ENCODE measurements at regions not wholly inside any gene's neighbourhood (a gene's known extent, or its start where the extent isn't known, plus 50 kb on each side); places are given as distances from the start of the nearest gene placed in this dataset.

DNA sequence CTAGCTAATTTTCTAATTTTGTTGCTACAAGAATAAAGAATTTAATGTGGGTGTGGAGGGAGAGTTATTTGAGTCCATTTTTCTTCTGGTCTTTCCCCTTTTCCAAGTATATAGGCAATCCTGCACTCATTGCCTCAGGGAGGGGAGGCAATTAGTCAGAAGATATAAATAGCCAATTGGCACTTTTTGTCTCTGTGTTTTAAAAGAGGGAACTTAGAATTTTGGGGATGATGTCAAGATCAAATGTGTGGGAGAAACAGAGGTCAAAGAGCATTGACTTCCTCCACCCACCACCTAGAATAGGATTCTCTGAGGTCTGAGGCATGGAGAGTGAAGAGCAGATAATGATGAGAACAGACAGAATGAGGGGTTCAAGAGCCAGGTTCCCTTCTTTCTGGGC lies 120.3 kb upstream of the ZC3H12C start:
- DNase-seq (ENCODE audit: low read depth) = no peak

DNA sequence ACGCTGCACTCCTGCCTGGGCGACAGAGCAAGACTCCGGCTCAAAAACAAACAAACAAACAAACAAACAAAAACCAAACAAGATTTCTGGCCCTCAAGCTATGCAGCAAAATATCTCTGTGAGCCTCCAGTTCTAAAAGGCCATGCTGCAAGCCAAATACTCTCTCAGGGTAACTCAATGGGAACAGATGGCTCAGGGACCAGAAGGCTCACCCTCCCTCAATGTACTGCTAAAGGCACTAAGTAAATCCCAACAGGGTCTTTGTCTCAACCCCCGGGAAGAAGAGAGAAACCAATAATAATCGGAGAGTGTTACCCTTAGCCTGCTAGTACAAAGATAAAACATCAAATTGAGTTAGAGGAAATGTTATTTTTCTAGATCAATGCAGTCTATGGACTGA lies 119.7 kb upstream of the ZC3H12C start:
- no peak for DNase-seq (ENCODE audit: low read depth)

DNA sequence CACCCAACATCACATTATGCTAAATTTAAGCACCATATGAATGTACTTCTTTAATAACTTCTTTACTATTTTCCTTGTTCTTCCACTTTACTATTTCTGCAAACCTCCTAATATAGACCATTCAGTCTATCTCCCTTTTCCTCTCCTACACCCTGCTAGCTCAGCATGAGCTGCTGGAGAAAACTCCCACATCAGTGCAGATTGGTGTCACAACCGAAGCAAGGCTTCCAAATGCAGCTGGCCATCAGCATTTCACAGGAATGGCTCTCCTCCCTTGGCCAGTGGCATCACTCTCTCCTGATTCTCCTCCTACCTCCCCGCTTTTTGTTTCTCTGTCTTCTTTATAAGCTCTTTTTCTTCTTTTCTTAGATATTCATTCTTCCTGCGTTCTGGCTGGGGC lies 118.7 kb upstream of the ZC3H12C start:
- DNase-seq (ENCODE audit: low read depth) = no peak

DNA sequence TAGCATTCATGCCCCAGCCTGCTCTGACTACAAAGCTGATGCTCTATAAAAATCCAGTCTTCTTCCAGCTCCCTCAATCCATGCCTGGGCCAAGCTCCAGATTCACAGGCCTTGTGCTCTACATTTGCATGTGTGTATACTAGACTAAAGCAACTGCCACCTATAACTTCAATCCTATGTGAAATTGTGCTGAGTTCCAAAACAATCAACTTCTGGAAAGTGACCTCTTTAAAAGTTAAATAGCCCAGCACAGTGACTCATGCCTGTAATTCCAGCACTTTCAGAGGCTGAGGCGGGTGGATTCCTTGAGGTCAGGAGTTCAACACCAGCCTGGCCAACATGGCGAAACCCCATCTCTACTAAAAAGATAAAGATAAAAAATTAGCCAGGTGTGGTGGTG lies 114.3 kb upstream of the ZC3H12C start:
- DNase-seq (ENCODE audit: low read depth) = peak; percentile 15

GRCh38 chr11:109981031-109981636 lies 112.1 kb upstream of the ZC3H12C start:
- no peak for DNase-seq (ENCODE audit: low read depth)

- no peak for DNase-seq (ENCODE audit: low read depth)
Observed at GRCh38 chr11:109983358-109983757, 109.8 kb upstream of the ZC3H12C start.

GRCh38 chr11:109984634-109985289 lies 108.4 kb upstream of the ZC3H12C start:
- DNase-seq (ENCODE audit: low read depth) = peak; percentile 24

GRCh38 chr11:109986488-109986887 lies 106.7 kb upstream of the ZC3H12C start:
- peak; percentile 21 for DNase-seq (ENCODE audit: low read depth)

DNA sequence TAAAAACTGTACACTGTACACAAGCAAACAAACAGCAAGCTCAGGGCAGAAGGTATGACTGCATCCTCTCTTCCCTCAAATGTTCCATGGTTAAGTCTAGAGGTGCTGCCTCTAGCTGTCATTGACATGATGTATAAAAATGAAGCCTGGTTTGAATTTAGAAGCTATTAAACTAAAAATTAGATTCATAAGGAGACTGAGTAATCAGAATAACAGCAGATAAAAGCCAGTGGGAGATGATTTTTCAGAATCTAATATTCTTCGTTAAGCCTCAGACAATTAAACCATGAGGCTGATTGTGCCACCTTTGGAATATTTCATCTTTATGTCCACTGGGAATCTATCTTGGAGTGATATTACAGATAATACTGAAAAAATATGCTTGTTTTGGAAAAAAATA lies 101.4 kb upstream of the ZC3H12C start:
- DNase-seq (ENCODE audit: low read depth) = no peak

- DNase-seq (ENCODE audit: low read depth) = peak; percentile 24
Observed at GRCh38 chr11:109993786-109994185, 99.4 kb upstream of the ZC3H12C start.

- peak; percentile 12 for DNase-seq (ENCODE audit: low read depth)
Observed at GRCh38 chr11:109994907-109995306, 98.3 kb upstream of the ZC3H12C start.

GRCh38 chr11:109996060-109996459 lies 97.1 kb upstream of the ZC3H12C start:
- no peak for DNase-seq (ENCODE audit: low read depth)

- no peak for DNase-seq (ENCODE audit: low read depth)
Observed at GRCh38 chr11:109998921-109999320, 94.3 kb upstream of the ZC3H12C start.

- peak; percentile 98 for DNase-seq (ENCODE audit: low read depth)
Observed at GRCh38 chr11:110000031-110000502, 93.1 kb upstream of the ZC3H12C start.

DNA sequence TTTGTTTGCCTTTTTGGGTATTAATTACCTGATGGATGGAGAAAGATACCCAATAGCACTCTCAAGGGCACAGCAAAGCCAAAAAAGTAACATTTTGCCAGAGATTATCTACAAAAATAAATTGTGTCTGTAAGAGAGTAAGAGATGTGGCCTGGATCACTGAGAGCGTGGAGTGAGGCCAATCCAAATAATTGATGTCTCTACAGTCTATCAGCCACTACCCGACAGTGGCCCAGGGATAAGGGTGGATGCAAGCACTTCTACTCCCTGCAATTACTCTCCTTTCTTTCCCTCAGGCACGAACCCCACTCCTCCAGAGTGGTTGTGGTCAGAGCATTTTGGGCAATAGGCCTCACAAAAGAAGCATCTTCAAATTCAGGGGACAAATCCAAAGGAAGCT lies 92.3 kb upstream of the ZC3H12C start:
- DNase-seq (ENCODE audit: low read depth) = no peak

GRCh38 chr11:110003426-110003825 lies 89.8 kb upstream of the ZC3H12C start:
- DNase-seq (ENCODE audit: low read depth) = no peak

GRCh38 chr11:110011595-110011994 lies 81.6 kb upstream of the ZC3H12C start:
- no peak for DNase-seq (ENCODE audit: low read depth)

DNA sequence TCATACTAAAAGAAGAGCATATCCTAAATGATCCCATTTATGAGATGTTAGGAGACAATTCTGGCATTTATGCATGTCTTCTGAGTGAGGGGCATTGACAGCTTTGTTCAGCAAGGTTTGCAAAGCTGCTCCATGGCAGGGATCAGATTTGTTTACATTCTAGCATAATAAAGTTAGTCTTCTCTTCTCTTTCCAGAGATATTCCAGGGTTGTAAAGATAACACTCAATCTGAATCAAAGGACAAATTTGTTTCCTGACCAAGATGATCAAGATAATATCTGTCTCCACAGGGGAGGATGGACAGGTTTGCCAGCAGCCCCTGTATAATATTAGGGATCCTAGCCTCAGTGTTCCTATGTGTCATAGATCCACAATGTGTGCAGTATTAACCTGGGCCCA lies 77.5 kb upstream of the ZC3H12C start:
- no peak for DNase-seq (ENCODE audit: low read depth)

- DNase-seq (ENCODE audit: low read depth) = no peak
Observed at GRCh38 chr11:110019675-110020074, 73.5 kb upstream of the ZC3H12C start.

- DNase-seq (ENCODE audit: low read depth) = no peak
Observed at GRCh38 chr11:110022548-110022947, 70.6 kb upstream of the ZC3H12C start.

DNA sequence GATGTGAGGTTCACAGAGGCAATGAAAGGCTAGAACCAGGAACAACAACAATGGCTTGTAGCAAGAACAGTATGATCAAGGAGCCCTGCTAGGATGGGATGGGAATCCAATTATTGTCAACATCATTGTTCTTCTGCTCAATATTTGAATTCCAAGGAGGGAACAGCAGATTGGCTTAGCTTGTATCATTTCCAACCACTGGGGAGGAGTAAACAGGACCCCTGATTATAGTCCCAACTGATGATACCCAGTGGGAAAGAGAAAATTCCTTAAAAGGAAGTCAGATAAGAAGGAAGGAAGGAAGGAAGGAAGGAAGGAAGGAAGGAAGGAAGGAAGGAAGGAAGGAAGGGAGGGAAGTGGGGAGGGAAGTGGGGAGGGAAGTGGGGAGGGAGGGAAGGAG lies 69.5 kb upstream of the ZC3H12C start:
- DNase-seq (ENCODE audit: low read depth) = no peak

DNA sequence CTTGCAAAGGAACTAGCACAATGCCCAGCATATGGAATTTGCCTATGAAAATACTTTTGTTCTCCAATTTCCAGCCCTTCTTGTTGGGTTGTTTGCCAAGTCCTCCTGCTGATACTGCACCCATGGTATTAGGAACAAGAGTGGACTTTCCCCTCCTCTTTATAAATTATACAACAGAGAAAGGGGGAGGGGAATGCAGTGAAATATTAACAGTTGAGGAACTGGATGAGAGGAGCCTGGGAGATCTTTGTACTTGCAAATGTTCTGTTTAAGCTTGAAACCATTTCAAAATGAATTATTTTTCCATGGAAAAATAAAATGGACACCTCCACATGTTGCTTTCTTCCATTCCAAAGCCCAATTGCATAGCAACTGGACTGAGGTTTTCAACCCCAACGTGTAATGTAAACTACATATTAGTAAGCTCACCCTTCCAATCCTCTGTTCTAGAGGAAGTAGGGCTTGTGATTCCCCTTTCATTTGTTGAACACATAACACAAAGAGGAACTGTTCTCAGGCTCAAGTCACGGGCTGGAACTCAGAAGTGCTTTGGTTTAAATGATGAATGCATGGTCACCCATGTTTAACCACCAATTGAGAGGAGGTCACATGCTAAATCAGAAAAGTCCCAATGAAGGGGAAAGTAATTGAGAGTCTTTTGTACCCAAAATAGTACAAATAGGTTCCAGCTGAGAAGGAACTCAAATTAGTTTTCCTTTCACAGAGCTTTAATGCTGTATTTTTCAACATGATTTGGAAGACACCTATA lies 66.2 kb upstream of the ZC3H12C start:
- DNase-seq (ENCODE audit: low read depth) = no peak

Measured in amniotic epithelial cell (primary cell).